Stimulated activated naive CD8-positive, alpha-beta T cell treated with anti-CD3 and anti-CD28 coated beads, Interleukin-15, amount 100 ng/mL, for 72 hours (primary cell): ENCODE measurements at regions not wholly inside any gene's neighbourhood (a gene's known extent, or its start where the extent isn't known, plus 50 kb on each side); places are given as distances from the start of the nearest gene placed in this dataset.
A peak's percentile ranks its signal among the peaks of the same experiment; 100 is the strongest.

Experiments used
- ATAC-seq: fragments of 150-1000 bp; cut with Tn5 transposase; 2 replicates; pipeline ENCODE4 v1.10.0; 2021; ENCODE audit warnings: mild to moderate bottlenecking, moderate library complexity
- DNase-seq, 2 donors: peaks; one replicate each; pipeline ENCODE4 v3.0.0; 2021 to 2022
- H3K27ac Mint-ChIP-seq, 2 donors: one replicate each; pipeline ENCODE4 v1.8.0; 2022; ENCODE audit warnings: mild to moderate bottlenecking in 2 of 2, mixed read lengths in 2 of 2, moderate library complexity in 2 of 2
- H3K27me3 Mint-ChIP-seq: one replicate; pipeline ENCODE4 v1.8.0; 2022; ENCODE audit warnings: mixed read lengths
- H3K4me1 Mint-ChIP-seq: one replicate; pipeline ENCODE4 v1.8.0; 2022; ENCODE audit warnings: mild to moderate bottlenecking, mixed read lengths
- H3K4me3 Mint-ChIP-seq, 2 donors: one replicate each; pipeline ENCODE4 v1.8.0; 2022; ENCODE audit warnings: mild to moderate bottlenecking in 2 of 2, mixed read lengths in 2 of 2, moderate library complexity in 1 of 2
- H3K9me3 Mint-ChIP-seq, 2 donors: one replicate each; pipeline ENCODE4 v1.8.0; 2022; ENCODE audit warnings: mixed read lengths in 2 of 2

GRCh38 chr14:101505236-101505970, 55.9 kb upstream of the DIO3 start:
- DNase-seq (no peak), ATAC-seq (no peak)
- peaks cover 12% of the 10 kb centered on the region for H3K27me3 Mint-ChIP-seq
- H3K9me3 Mint-ChIP-seq = peaks cover 0 to 10% of the 10 kb centered on the region in 2 donors
- no peak overlapping the region for H3K4me3 Mint-ChIP-seq
- no peak overlapping the region for H3K27ac Mint-ChIP-seq
- no peaks in the 10 kb centered on the region for H3K4me1 Mint-ChIP-seq

- ATAC-seq = no peak
- Mint-ChIP-seq H3K4me3 (no peak overlapping the region), H3K4me1 (no peaks in the 10 kb centered on the region), H3K27ac (no peak overlapping the region), H3K27me3 (peaks cover 7% of the 10 kb centered on the region), H3K9me3 (peaks cover 0 to 10% of the 10 kb centered on the region in 2 donors)
- no peak for DNase-seq
Measured at GRCh38 chr14:101506211-101506925, 54.9 kb upstream of the DIO3 start.

- H3K27me3 Mint-ChIP-seq = no peaks in the 10 kb centered on the region
- H3K4me1 Mint-ChIP-seq = no peaks in the 10 kb centered on the region
- H3K4me3 Mint-ChIP-seq = no peak overlapping the region
- no peak for DNase-seq
- ATAC-seq = no peak
- H3K27ac Mint-ChIP-seq = no peak overlapping the region
- peaks cover 0 to 10% of the 10 kb centered on the region in 2 donors for H3K9me3 Mint-ChIP-seq
Measured at GRCh38 chr14:101506926-101507835, 54.1 kb upstream of the DIO3 start.

GRCh38 chr14:101507836-101508150, 53.5 kb upstream of the DIO3 start:
- DNase-seq = no peak
- Mint-ChIP-seq H3K27ac (no peak overlapping the region), H3K9me3 (peaks cover 0 to 10% of the 10 kb centered on the region in 2 donors), H3K4me3 (no peak overlapping the region), H3K4me1 (no peaks in the 10 kb centered on the region), H3K27me3 (no peaks in the 10 kb centered on the region)
- no peak for ATAC-seq

- H3K4me3 Mint-ChIP-seq = no peak overlapping the region
- DNase-seq (no peak), ATAC-seq (no peak)
- peaks cover 0 to 10% of the 10 kb centered on the region in 2 donors for H3K9me3 Mint-ChIP-seq
- no peaks in the 10 kb centered on the region for H3K27me3 Mint-ChIP-seq
- no peaks in the 10 kb centered on the region for H3K4me1 Mint-ChIP-seq
- H3K27ac Mint-ChIP-seq = no peak overlapping the region
Measured at GRCh38 chr14:101508196-101508947, 52.9 kb upstream of the DIO3 start.

GRCh38 chr14:101508948-101509729, 52.2 kb upstream of the DIO3 start:
- Mint-ChIP-seq H3K27me3 (no peaks in the 10 kb centered on the region), H3K9me3 (peaks cover 0 to 2% of the 10 kb centered on the region in 2 donors), H3K4me3 (no peak overlapping the region), H3K27ac (peak overlapping the region in 1 of 2 donors; percentile 48), H3K4me1 (no peaks in the 10 kb centered on the region)
- no peak for DNase-seq
- no peak for ATAC-seq

GRCh38 chr14:101509730-101510371, 51.4 kb upstream of the DIO3 start:
- no peak for DNase-seq
- no peaks in the 10 kb centered on the region for H3K9me3 Mint-ChIP-seq
- no peaks in the 10 kb centered on the region for H3K27me3 Mint-ChIP-seq
- no peak overlapping the region for H3K27ac Mint-ChIP-seq
- H3K4me3 Mint-ChIP-seq = no peak overlapping the region
- no peaks in the 10 kb centered on the region for H3K4me1 Mint-ChIP-seq
- no peak for ATAC-seq

GRCh38 chr14:101511199-101511598, 50.1 kb upstream of the DIO3 start:
- no peak overlapping the region for H3K27ac Mint-ChIP-seq
- no peak for DNase-seq
- H3K27me3 Mint-ChIP-seq = no peaks in the 10 kb centered on the region
- H3K9me3 Mint-ChIP-seq = peaks cover 3 to 13% of the 10 kb centered on the region in 2 donors
- H3K4me1 Mint-ChIP-seq = no peaks in the 10 kb centered on the region
- H3K4me3 Mint-ChIP-seq = no peak overlapping the region
- no peak for ATAC-seq
